PC-9 (cell line): ENCODE measurements at regions not wholly inside any gene's neighbourhood (a gene's known extent, or its start where the extent isn't known, plus 50 kb on each side); places are given as distances from the start of the nearest gene placed in this dataset.

ENCODE experiments used
- BruUV-seq: library from RNA; stranded (reverse); fragments of 400-500 nt; replicated peaks from 2 replicates; lab custom pipeline; 2021; lab: Mats Ljungman, UMichigan
- CTCF ChIA-PET: fragments of 300-600 bp; sonication (Branson Sonifier 250); formaldehyde crosslinking; loops from one replicate; lab custom pipeline; 2022; ENCODE audit warnings: antibody characterized with exemption; lab: Charles Lee
- POLR2A ChIA-PET: fragments of 300-600 bp; sonication (Branson Sonifier 250); formaldehyde crosslinking; loops from one replicate; lab custom pipeline; 2022; ENCODE audit warnings: antibody characterized with exemption; ENCODE audit not compliant: unreplicated experiment; lab: Charles Lee
- DNase-seq, 2 experiments: peaks; one replicate each; pipeline versions ENCODE4 v3.0.0 to v3.0.0-alpha.2; 2015 to 2022; ENCODE audit warnings: mixed read lengths in 1 of 2
- H2AFZ ChIP-seq: fragments of 200-600 bp; sonication (generic); 2 replicates; pipeline ENCODE4 v1.8.1; 2017; ENCODE audit warnings: antibody characterized with exemption
- H3F3A ChIP-seq: fragments of 200-600 bp; sonication (generic); 2 replicates; pipeline ENCODE4 v1.8.1; 2017; ENCODE audit warnings: antibody characterized with exemption, mild to moderate bottlenecking, low read depth; ENCODE audit not compliant: insufficient read depth
- H3K27ac ChIP-seq: fragments of 200-600 bp; sonication (generic); 2 replicates; pipeline ENCODE4 v1.6.1; 2016; ENCODE audit warnings: mixed run types
- H3K27me3 ChIP-seq: fragments of 200-600 bp; sonication (generic); 2 replicates; pipeline ENCODE4 v1.6.1; 2016; ENCODE audit warnings: low read depth, mixed run types; ENCODE audit not compliant: insufficient read depth
- H3K36me3 ChIP-seq: fragments of 200-600 bp; sonication (generic); 2 replicates; pipeline ENCODE4 v1.6.1; 2016; ENCODE audit warnings: low read depth, mixed run types
- H3K4me1 ChIP-seq: fragments of 200-600 bp; sonication (generic); replicated peaks from 2 replicates; pipeline ENCODE4 v1.6.1; 2016; ENCODE audit warnings: mixed run types; ENCODE audit not compliant: insufficient read depth
- H3K4me2 ChIP-seq: fragments of 200-600 bp; sonication (generic); 2 replicates; pipeline ENCODE4 v1.6.1; 2017; ENCODE audit warnings: mixed run types
- H3K4me3 ChIP-seq: fragments of 200-600 bp; sonication (generic); 2 replicates; pipeline ENCODE4 v1.6.1; 2016; ENCODE audit warnings: mixed run types
- H3K79me2 ChIP-seq: fragments of 200-600 bp; sonication (generic); 2 replicates; pipeline ENCODE4 v1.6.1; 2017; ENCODE audit warnings: low read depth, mixed run types
- H3K9me2 ChIP-seq: fragments of 200-600 bp; sonication (generic); 2 replicates; pipeline ENCODE4 v1.8.1; 2017; ENCODE audit warnings: mild to moderate bottlenecking; ENCODE audit not compliant: insufficient read depth
- H3K9me3 ChIP-seq: fragments of 200-600 bp; sonication (generic); 2 replicates; pipeline ENCODE4 v1.8.1; 2016; ENCODE audit warnings: low read depth; ENCODE audit not compliant: insufficient read depth
- H4K20me1 ChIP-seq: fragments of 200-600 bp; sonication (generic); 2 replicates; pipeline ENCODE4 v1.8.1; 2017; ENCODE audit not compliant: insufficient read depth
- CTCF ChIP-seq: fragments of 200-600 bp; sonication (generic); conservative IDR thresholded peaks from 2 replicates; pipeline ENCODE4 v1.6.1; 2017; ENCODE audit warnings: mixed run types, antibody characterized with exemption, mild to moderate bottlenecking, moderate library complexity
- EZH2 ChIP-seq: fragments of 200-600 bp; sonication (generic); IDR thresholded peaks from 2 replicates; pipeline ENCODE4 v1.8.0; 2017; ENCODE audit warnings: antibody characterized with exemption, low read depth
- intact Hi-C: fragments of 100-400 bp; cut with micrococcal nuclease; formaldehyde crosslinking; loops from one replicate; pipeline ENCODE4 v1.10.0; 2022; ENCODE audit not compliant: unreplicated experiment

GRCh38 chr13:21228738-21229137, 52.3 kb downstream of the MRPL57 start:
- no peaks in the 10 kb centered on the region for H4K20me1 ChIP-seq
- no peak overlapping the region for H2AFZ ChIP-seq
- no TSS peak for BruUV-seq
- intact Hi-C loops = no loop called here
- no peaks in the 10 kb centered on the region for H3K4me1 ChIP-seq
- ChIA-PET POLR2A (no interaction called here), CTCF (no interaction called here)
- no peaks in the 10 kb centered on the region for H3K79me2 ChIP-seq
- H3K4me2 ChIP-seq = no peak overlapping the region
- no peaks in the 10 kb centered on the region for H3F3A ChIP-seq
- TF ChIP-seq CTCF (no peak), EZH2 (no peak)
- no peaks in the 10 kb centered on the region for H3K9me2 ChIP-seq
- no peak for DNase-seq
- H3K9me3 ChIP-seq = no peaks in the 10 kb centered on the region
- H3K27me3 ChIP-seq = peaks cover 22% of the 10 kb centered on the region
- H3K27ac ChIP-seq = no peak overlapping the region
- no peaks in the 10 kb centered on the region for H3K36me3 ChIP-seq
- no peak overlapping the region for H3K4me3 ChIP-seq

- no peak overlapping the region for H3K4me2 ChIP-seq
- no peaks in the 10 kb centered on the region for H3K4me1 ChIP-seq
- TF ChIP-seq CTCF (no peak), EZH2 (no peak)
- DNase-seq = no peak
- H3K27ac ChIP-seq = no peak overlapping the region
- POLR2A ChIA-PET = no interaction called here
- CTCF ChIA-PET = no interaction called here
- no peaks in the 10 kb centered on the region for H4K20me1 ChIP-seq
- H3K36me3 ChIP-seq = no peaks in the 10 kb centered on the region
- H3K9me3 ChIP-seq = no peaks in the 10 kb centered on the region
- H2AFZ ChIP-seq = no peak overlapping the region
- no TSS peak for BruUV-seq
- intact Hi-C loops = no loop called here
- peaks cover 16% of the 10 kb centered on the region for H3K27me3 ChIP-seq
- no peaks in the 10 kb centered on the region for H3K9me2 ChIP-seq
- H3K79me2 ChIP-seq = no peaks in the 10 kb centered on the region
- H3F3A ChIP-seq = no peaks in the 10 kb centered on the region
- no peak overlapping the region for H3K4me3 ChIP-seq
These were observed 53.0 kb downstream of the MRPL57 start for GRCh38 chr13:21229241-21230024.

- no peak overlapping the region for H3K4me2 ChIP-seq
- H3K4me1 ChIP-seq = no peaks in the 10 kb centered on the region
- no peak overlapping the region for H3K27ac ChIP-seq
- ChIA-PET POLR2A (no interaction called here), CTCF (no interaction called here)
- no peaks in the 10 kb centered on the region for H3K9me3 ChIP-seq
- BruUV-seq = no TSS peak
- no peaks in the 10 kb centered on the region for H3K9me2 ChIP-seq
- DNase-seq = no peak
- H3K79me2 ChIP-seq = no peaks in the 10 kb centered on the region
- H2AFZ ChIP-seq = no peak overlapping the region
- H3K27me3 ChIP-seq = peaks cover 11% of the 10 kb centered on the region
- H3F3A ChIP-seq = no peaks in the 10 kb centered on the region
- no peaks in the 10 kb centered on the region for H3K36me3 ChIP-seq
- intact Hi-C loops = no loop called here
- no peak overlapping the region for H3K4me3 ChIP-seq
- no peaks in the 10 kb centered on the region for H4K20me1 ChIP-seq
- TF ChIP-seq EZH2 (no peak), CTCF (no peak)
These were observed 54.1 kb downstream of the MRPL57 start for GRCh38 chr13:21230516-21230915.
